Neural progenitor cell (in vitro differentiated cells): ENCODE measurements at regions not wholly inside any gene's neighbourhood (a gene's known extent, or its start where the extent isn't known, plus 50 kb on each side); places are given as distances from the start of the nearest gene placed in this dataset.

Source experiments
- EZH2 ChIP-seq: fragments of 200-600 bp; sonication (generic); IDR thresholded peaks from 2 replicates; pipeline ENCODE4 v1.6.1; 2017; ENCODE audit warnings: antibody characterized with exemption, mild to moderate bottlenecking, moderate library complexity
- TF ChIP-seq, protein P1 (sequence below): fragments of 200-600 bp; sonication (generic); IDR thresholded peaks from 2 replicates; pipeline ENCODE4 v1.5.1; 2017; ENCODE audit warnings: antibody characterized with exemption, mild to moderate bottlenecking

DNA sequence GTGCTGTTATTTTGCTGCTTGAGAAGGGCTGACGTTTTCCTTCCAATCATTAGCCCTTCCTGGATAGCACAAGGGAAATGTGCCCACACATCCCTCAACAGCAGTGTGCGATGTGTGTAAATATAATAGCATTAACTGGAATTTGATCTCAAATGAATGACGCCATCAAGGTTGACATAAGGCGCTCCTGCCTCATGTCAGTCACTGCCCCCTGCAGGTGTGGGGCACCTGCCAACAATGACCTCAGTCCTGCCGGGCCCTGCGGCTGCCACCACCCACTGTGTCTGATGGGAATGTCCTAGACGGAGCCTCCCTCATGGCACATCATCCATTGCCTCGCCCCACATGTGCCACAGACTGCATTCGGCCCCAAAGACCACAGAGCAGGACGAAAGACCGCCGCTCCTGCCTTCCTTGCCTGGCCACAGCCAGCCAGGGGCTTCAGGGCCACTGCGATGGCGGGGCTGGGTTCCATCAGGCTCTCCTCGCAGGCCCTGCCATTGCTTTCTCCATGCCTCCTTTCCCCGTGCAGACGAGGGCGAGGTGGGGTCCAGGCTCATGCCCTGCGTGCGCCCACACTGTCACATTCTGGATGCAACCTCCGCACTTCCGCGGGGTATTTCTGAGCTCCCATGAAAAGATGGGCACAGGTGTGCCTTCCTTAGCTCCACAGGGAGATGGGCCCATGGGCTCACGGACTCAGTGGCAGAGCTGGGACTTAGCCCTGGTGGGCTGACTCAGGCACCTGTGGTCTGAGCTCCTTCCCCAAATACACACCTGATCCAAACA lies 146.7 kb downstream of the SOX1 start:
- no peak for TF ChIP-seq EZH2
- TF ChIP-seq, protein P1, sequence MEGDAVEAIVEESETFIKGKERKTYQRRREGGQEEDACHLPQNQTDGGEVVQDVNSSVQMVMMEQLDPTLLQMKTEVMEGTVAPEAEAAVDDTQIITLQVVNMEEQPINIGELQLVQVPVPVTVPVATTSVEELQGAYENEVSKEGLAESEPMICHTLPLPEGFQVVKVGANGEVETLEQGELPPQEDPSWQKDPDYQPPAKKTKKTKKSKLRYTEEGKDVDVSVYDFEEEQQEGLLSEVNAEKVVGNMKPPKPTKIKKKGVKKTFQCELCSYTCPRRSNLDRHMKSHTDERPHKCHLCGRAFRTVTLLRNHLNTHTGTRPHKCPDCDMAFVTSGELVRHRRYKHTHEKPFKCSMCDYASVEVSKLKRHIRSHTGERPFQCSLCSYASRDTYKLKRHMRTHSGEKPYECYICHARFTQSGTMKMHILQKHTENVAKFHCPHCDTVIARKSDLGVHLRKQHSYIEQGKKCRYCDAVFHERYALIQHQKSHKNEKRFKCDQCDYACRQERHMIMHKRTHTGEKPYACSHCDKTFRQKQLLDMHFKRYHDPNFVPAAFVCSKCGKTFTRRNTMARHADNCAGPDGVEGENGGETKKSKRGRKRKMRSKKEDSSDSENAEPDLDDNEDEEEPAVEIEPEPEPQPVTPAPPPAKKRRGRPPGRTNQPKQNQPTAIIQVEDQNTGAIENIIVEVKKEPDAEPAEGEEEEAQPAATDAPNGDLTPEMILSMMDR = no peak
